GM20000 (cell line): ENCODE measurements at regions not wholly inside any gene's neighbourhood (a gene's known extent, or its start where the extent isn't known, plus 50 kb on each side); places are given as distances from the start of the nearest gene placed in this dataset.

Experiments
- DNase-seq: peaks from one replicate; pipeline ENCODE4 v3.0.0; 2012; ENCODE audit warnings: low spot score
- CTCF ChIP-seq: IDR thresholded peaks from 2 replicates; pipeline ENCODE4 v1.5.1; 2012; ENCODE audit warnings: mild to moderate bottlenecking, control low read depth; ENCODE audit errors: extremely low read depth, missing control alignments

GRCh38 chr21:27021801-27022200 is 54.9 kb upstream of the ADAMTS5 start:
- no peak for TF ChIP-seq CTCF
- no peak for DNase-seq

- no peak for TF ChIP-seq CTCF
- no peak for DNase-seq
Observed at GRCh38 chr21:27021046-27021445, 54.2 kb upstream of the ADAMTS5 start.

- DNase-seq, result no peak
- no peak for TF ChIP-seq CTCF
Observed at GRCh38 chr21:27017246-27017645, 50.4 kb upstream of the ADAMTS5 start.
